ENCODE measurements at regions not wholly inside any gene's neighbourhood (a gene's known extent, or its start where the extent isn't known, plus 50 kb on each side); places are given as distances from the start of the nearest gene placed in this dataset.

GRCh38 chr2:3112131-3112530, 265.5 kb downstream of the EIPR1 start (continued):
- TF ChIP-seq EP300 (IDR thresholded peaks at IDR 0.05; ENCODE audit: borderline replicate concordance in 1 of 2, low read depth in 2 of 2, low read length in 2 of 2): no peak

All from H1 (cell line).